Activated naive CD8-positive, alpha-beta T cell treated with anti-CD3 and anti-CD28 coated beads for 36 hours (primary cell): ENCODE measurements at regions not wholly inside any gene's neighbourhood (a gene's known extent, or its start where the extent isn't known, plus 50 kb on each side); places are given as distances from the start of the nearest gene placed in this dataset.
"Not testable (repeated sequence)": the region's sequence is repeated elsewhere in the genome, so short reads cannot be mapped to it uniquely, and the experiment has no call there.

Experiments
- DNase-seq: peaks from one replicate; pipeline ENCODE4 v3.0.0; 2021
- H3K27ac Mint-ChIP-seq: one replicate; pipeline ENCODE4 v1.8.0; 2022; ENCODE audit warnings: mild to moderate bottlenecking, moderate library complexity, mixed read lengths
- H3K27me3 Mint-ChIP-seq: one replicate; pipeline ENCODE4 v1.8.0; 2022; ENCODE audit warnings: mild to moderate bottlenecking, mixed read lengths
- H3K36me3 Mint-ChIP-seq: one replicate; pipeline ENCODE4 v1.8.0; 2021; ENCODE audit warnings: mild to moderate bottlenecking, mixed read lengths
- H3K4me1 Mint-ChIP-seq: one replicate; pipeline ENCODE4 v1.8.0; 2021; ENCODE audit warnings: mixed read lengths
- H3K4me3 Mint-ChIP-seq: one replicate; pipeline ENCODE4 v1.8.0; 2022; ENCODE audit warnings: mild to moderate bottlenecking, moderate library complexity, mixed read lengths
- H3K9me3 Mint-ChIP-seq: one replicate; pipeline ENCODE4 v1.8.0; 2022; ENCODE audit warnings: mixed read lengths

DNA sequence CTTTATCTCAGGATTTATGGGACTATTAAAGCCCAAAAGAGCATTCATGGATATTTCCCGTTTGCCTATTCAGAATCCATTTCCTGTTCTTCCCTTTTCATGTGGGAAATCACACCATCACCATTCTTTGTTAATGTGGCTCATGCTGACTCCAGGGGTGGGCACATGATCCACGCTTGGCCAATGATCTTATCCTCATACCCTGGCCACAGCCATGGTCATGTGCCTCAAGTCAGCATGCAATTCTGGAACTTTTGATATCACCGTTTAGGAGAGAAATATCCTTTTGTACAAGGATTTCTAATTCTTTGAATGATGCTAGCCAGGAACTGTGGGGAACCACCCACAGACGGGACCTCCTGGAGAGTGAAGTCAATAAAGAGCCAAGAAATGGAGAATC is 272.2 kb downstream of the PRELID2 start:
- H3K27me3 Mint-ChIP-seq: no peaks in the 10 kb centered on the region
- H3K36me3 Mint-ChIP-seq: no peaks in the 10 kb centered on the region
- no peak overlapping the region for H3K4me3 Mint-ChIP-seq
- no peak for DNase-seq
- peaks cover 4% of the 10 kb centered on the region for H3K9me3 Mint-ChIP-seq
- H3K4me1 Mint-ChIP-seq: no peaks in the 10 kb centered on the region
- H3K27ac Mint-ChIP-seq: no peak overlapping the region

- Mint-ChIP-seq H3K36me3 (no peaks in the 10 kb centered on the region), H3K9me3 (peaks cover 2% of the 10 kb centered on the region), H3K27me3 (no peaks in the 10 kb centered on the region), H3K27ac (no peak overlapping the region), H3K4me1 (no peaks in the 10 kb centered on the region), H3K4me3 (no peak overlapping the region)
- DNase-seq: no peak
Observed at GRCh38 chr5:145558288-145558687, 276.9 kb downstream of the PRELID2 start.

DNA sequence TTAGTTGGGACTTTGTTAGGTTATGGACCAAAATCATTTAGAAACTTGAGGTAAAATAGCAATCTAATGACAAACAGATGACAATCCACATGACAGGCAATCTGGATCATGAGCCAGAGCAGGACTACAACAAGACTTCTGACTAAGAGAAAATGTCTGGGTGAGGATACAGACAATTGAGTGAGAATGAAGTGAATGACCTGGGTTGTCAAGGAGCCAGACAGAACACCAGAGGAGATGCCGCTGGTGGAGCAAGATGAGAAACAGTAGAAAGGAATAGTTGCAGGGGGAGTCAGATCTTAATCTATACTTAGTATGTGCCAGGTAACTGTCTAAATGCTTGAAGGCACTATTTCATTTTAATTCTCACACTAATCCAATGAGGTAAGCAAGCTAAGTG is 277.8 kb downstream of the PRELID2 start:
- Mint-ChIP-seq H3K27ac (no peak overlapping the region), H3K4me1 (no peaks in the 10 kb centered on the region), H3K27me3 (no peaks in the 10 kb centered on the region), H3K9me3 (peaks cover 2% of the 10 kb centered on the region), H3K36me3 (no peaks in the 10 kb centered on the region), H3K4me3 (no peak overlapping the region)
- no peak for DNase-seq

GRCh38 chr5:145554399-145554798 is 280.7 kb downstream of the PRELID2 start:
- Mint-ChIP-seq H3K9me3 (peaks cover under 1% of the 10 kb centered on the region), H3K4me1 (no peaks in the 10 kb centered on the region), H3K27ac (no peak overlapping the region), H3K36me3 (no peaks in the 10 kb centered on the region), H3K27me3 (no peaks in the 10 kb centered on the region), H3K4me3 (no peak overlapping the region)
- DNase-seq: no peak

DNA sequence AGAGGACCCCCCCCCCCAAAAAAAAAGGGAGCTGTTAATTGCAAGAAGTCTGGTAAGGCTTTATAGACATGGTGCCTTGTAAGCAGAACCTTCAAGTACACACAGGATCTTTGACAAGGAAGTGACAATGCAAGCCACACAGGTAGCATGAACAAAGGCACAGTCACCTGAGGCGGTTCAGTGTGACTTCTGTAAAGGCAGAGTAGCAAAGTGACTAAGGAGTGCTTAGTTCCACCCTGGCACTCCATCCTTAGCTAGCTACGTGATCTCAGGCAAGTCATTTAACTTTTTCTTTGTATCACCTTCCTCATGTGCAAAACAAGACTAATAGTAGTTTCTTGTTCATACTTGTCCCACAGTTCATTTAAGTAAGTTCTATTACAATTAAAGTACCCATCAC is 282.0 kb downstream of the PRELID2 start:
- H3K36me3 Mint-ChIP-seq: no peaks in the 10 kb centered on the region
- no peak for DNase-seq
- no peaks in the 10 kb centered on the region for H3K27me3 Mint-ChIP-seq
- H3K4me3 Mint-ChIP-seq: no peak overlapping the region
- no peaks in the 10 kb centered on the region for H3K9me3 Mint-ChIP-seq
- H3K4me1 Mint-ChIP-seq: no peaks in the 10 kb centered on the region
- no peak overlapping the region for H3K27ac Mint-ChIP-seq

GRCh38 chr5:145551714-145552113 is 283.4 kb downstream of the PRELID2 start:
- Mint-ChIP-seq H3K4me1 (no peaks in the 10 kb centered on the region), H3K27me3 (no peaks in the 10 kb centered on the region), H3K4me3 (no peak overlapping the region), H3K27ac (no peak overlapping the region), H3K36me3 (no peaks in the 10 kb centered on the region), H3K9me3 (no peaks in the 10 kb centered on the region)
- DNase-seq: no peak

DNA sequence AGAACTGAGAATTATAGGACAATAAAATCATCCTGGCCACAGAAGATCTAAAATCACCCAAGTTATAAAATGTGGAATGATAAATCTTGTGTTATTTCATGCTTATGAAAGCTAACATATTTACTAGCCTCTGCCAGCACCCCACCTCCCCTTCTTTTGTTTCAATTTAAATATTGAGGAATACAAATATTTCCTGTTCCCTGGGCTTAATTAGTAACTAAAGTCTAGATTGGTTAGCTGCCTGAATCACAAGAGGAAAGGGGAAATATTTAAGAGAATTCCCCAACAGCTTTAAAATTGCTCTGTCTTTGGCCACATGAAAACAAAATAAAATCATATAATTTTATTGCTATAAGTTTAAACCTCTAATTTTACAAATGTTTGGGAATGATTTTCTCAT is 287.0 kb downstream of the PRELID2 start:
- DNase-seq: no peak
- H3K4me1 Mint-ChIP-seq: no peaks in the 10 kb centered on the region
- no peaks in the 10 kb centered on the region for H3K9me3 Mint-ChIP-seq
- H3K36me3 Mint-ChIP-seq: no peaks in the 10 kb centered on the region
- H3K27ac Mint-ChIP-seq: no peak overlapping the region
- no peaks in the 10 kb centered on the region for H3K27me3 Mint-ChIP-seq
- H3K4me3 Mint-ChIP-seq: no peak overlapping the region

GRCh38 chr5:145544401-145544800 is 290.7 kb downstream of the PRELID2 start:
- H3K27me3 Mint-ChIP-seq: no peaks in the 10 kb centered on the region
- DNase-seq: no peak
- H3K4me3 Mint-ChIP-seq: no peak overlapping the region
- H3K9me3 Mint-ChIP-seq: no peaks in the 10 kb centered on the region
- no peaks in the 10 kb centered on the region for H3K36me3 Mint-ChIP-seq
- H3K4me1 Mint-ChIP-seq: no peaks in the 10 kb centered on the region
- no peak overlapping the region for H3K27ac Mint-ChIP-seq

DNA sequence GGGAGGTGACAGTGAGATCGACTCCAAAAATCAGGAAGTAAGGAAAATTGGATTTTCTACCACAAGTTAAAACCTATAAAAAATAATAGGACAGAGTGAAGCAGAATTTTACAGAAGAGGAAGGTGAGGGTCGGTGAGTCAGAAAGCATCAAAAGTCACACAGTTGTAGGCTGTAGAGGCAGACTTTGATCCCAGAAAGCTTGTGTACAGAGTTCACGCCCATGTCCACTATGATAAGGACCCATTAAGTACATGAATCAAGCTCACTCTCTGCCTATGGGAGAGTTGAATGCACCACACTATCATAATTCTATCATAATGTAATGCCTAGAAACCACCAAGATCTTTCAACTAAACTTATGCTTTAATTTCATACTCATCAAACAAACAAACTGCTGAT is 291.2 kb downstream of the PRELID2 start:
- DNase-seq: no peak
- H3K36me3 Mint-ChIP-seq: no peaks in the 10 kb centered on the region
- H3K9me3 Mint-ChIP-seq: no peaks in the 10 kb centered on the region
- no peaks in the 10 kb centered on the region for H3K4me1 Mint-ChIP-seq
- H3K27ac Mint-ChIP-seq: no peak overlapping the region
- H3K27me3 Mint-ChIP-seq: no peaks in the 10 kb centered on the region
- no peak overlapping the region for H3K4me3 Mint-ChIP-seq

DNA sequence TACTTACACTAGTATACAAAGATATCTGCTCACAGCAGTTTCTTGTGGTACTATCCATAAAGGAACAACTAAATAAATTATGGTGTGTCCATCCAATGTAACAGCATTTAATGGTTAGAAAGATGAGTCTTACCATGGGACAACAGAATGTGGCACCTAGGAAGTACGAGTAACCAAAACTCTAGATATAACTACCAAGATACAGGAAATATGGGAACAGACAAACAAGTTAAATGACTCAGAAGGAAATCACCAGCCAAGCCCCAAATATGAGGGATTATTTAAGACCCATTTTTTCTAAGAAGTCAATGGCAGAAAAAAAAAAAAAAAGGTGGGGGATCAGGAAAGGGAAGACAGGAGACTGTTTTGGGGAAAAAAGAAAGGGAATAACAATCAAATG is 294.8 kb downstream of the PRELID2 start:
- no peak overlapping the region for H3K27ac Mint-ChIP-seq
- H3K4me1 Mint-ChIP-seq: no peaks in the 10 kb centered on the region
- no peak overlapping the region for H3K4me3 Mint-ChIP-seq
- H3K9me3 Mint-ChIP-seq: peaks cover 6% of the 10 kb centered on the region
- H3K27me3 Mint-ChIP-seq: no peaks in the 10 kb centered on the region
- H3K36me3 Mint-ChIP-seq: no peaks in the 10 kb centered on the region
- no peak for DNase-seq

DNA sequence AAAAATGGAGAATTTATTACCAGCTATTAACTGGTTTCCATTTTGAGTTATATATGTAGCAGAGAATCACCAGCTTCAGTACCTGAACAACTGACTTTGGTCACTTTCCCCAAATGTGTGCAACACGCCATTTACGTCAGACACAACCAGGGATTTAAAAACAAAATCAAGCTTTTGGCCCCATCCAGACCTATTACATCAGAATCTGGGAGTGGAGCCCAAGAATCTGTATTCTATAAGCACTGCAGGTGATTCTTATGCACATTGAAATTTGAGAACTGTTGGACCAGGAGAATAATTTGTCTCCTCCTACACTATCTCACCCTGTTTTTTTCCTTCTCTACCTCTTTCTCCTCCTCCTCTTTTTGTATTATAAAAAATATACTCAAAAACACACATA is 295.9 kb downstream of the PRELID2 start:
- Mint-ChIP-seq H3K36me3 (no peaks in the 10 kb centered on the region), H3K27me3 (no peaks in the 10 kb centered on the region), H3K4me3 (no peak overlapping the region), H3K27ac (no peak overlapping the region), H3K4me1 (no peaks in the 10 kb centered on the region), H3K9me3 (peaks cover 6% of the 10 kb centered on the region)
- DNase-seq: no peak

- no peak for DNase-seq
- Mint-ChIP-seq H3K4me3 (no peak overlapping the region), H3K4me1 (no peaks in the 10 kb centered on the region), H3K9me3 (peaks cover 6% of the 10 kb centered on the region), H3K36me3 (no peaks in the 10 kb centered on the region), H3K27me3 (no peaks in the 10 kb centered on the region), H3K27ac (no peak overlapping the region)
Observed at GRCh38 chr5:145536133-145536532, 299.0 kb downstream of the PRELID2 start.

DNA sequence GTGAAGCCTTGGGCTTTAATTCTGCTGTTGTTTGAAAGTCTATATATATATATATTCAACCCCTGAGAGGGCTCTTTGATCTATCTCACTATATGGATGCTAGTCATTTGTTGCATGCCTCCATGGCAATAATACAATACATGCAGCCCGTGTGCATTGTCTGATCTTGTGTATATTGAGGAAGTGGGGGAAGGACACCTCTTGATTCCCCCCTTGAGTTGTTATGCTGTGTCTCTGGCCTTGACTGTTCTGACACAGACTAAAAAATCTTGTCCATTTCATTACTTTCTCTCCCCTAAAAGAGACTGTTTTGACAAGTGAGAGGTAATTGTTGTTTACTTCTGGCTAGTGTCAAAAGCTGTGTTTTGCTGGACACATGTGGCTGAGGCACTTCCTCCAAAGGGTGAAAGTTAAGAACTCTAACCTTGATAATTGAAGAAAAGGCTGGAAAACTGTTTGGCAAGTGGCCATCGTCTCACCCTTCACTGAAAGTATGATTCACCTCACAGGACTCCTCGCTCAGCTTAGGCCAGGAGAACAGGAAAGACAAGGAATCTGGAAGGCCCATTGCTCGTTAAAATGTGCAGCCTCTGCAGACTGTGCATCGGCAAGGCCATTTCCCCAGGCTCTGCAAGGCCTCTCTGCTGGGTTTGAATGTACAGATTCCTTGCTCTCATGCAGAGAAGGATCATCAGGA is 304.0 kb downstream of the PRELID2 start:
- no peak for DNase-seq
- Mint-ChIP-seq H3K27ac (no peak overlapping the region), H3K4me1 (no peaks in the 10 kb centered on the region), H3K27me3 (no peaks in the 10 kb centered on the region), H3K36me3 (no peaks in the 10 kb centered on the region), H3K9me3 (no peaks in the 10 kb centered on the region), H3K4me3 (no peak overlapping the region)

DNA sequence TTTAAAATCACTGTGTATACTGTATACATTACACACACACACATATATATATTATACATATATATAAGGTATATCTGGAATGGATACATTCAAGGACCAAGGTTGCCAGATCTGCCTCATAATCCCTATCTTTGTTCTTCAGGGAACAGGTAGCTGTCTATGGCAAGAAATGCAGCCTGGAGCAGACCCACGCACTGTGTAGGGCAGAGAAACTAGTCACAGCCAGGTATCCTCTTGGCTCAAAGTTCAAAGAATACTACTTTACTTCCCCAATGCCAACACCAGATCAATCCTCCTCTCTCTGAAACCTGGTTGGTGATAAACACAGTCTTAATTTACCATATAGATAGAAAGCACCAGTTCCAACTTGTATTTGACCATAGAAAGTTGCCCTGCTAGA is 313.6 kb downstream of the PRELID2 start:
- Mint-ChIP-seq H3K27me3 (no peaks in the 10 kb centered on the region), H3K4me1 (no peaks in the 10 kb centered on the region), H3K4me3 (no peak overlapping the region), H3K36me3 (no peaks in the 10 kb centered on the region), H3K9me3 (peaks cover 4% of the 10 kb centered on the region), H3K27ac (no peak overlapping the region)
- no peak for DNase-seq

DNA sequence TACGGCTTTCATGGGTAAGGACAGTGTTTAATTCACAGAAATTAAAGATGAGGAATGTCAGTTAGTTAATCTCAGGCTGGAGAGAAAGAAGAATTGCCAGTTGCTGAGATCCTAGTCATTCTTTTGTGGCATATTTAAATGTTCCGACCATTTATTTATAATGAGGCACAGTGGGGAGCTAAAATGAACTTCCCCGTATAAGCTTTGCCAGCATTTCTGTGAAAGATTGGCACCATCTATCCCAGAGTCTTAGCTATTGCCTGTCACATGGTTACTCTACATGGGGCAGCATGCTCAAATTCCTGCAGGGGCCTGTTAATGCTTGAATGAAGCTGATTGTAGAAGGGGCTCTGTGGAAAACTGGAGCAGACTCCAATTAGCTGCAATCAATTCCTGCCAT is 314.1 kb downstream of the PRELID2 start:
- Mint-ChIP-seq H3K27me3 (no peaks in the 10 kb centered on the region), H3K36me3 (no peaks in the 10 kb centered on the region), H3K27ac (no peak overlapping the region), H3K4me3 (no peak overlapping the region), H3K9me3 (peaks cover 5% of the 10 kb centered on the region), H3K4me1 (no peaks in the 10 kb centered on the region)
- DNase-seq: no peak

DNA sequence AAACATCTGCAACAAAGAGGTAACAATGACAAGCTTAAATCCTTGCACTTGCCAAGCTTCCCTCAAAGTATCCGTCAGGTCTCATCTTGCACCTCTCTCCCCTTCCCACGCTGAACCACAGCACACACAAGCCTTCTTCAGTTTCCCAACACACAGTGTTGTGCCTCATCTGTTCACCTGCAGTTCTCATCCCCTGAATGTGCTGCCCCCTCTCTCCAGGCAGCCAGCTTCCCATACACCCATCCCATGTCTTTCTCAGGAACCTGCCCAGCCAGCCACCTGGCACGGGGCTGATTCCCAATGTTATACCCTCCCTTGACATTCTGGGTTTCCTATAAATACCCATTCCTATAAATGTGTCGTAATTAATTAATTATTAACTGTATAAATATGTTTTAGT is 314.8 kb downstream of the PRELID2 start:
- Mint-ChIP-seq H3K27me3 (no peaks in the 10 kb centered on the region), H3K4me3 (no peak overlapping the region), H3K36me3 (no peaks in the 10 kb centered on the region), H3K4me1 (no peaks in the 10 kb centered on the region), H3K9me3 (peaks cover 8% of the 10 kb centered on the region), H3K27ac (no peak overlapping the region)
- DNase-seq: no peak

DNA sequence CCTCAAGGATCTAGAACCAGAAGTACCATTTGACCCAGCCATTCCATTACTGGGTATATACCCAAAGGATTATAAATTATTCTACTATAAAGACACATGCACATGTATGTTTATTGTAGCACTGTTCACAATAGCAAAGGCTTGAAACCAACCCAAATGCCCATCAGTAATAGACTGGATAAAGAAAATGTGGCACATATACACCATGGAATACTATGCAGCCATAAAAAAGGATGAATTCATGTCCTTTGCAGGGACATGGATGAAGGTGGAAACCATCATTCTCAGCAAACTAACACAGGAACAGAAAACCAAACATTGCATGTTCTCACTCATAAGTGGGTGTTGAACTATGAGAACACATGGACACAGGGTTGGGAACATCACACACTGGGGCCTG is 317.6 kb downstream of the PRELID2 start:
- not testable (repeated sequence) for H3K4me3 Mint-ChIP-seq, H3K4me1 Mint-ChIP-seq, H3K9me3 Mint-ChIP-seq, H3K36me3 Mint-ChIP-seq, H3K27ac Mint-ChIP-seq, H3K27me3 Mint-ChIP-seq, DNase-seq
